Coronary artery (tissue), 2 donors: ENCODE measurements at regions not wholly inside any gene's neighbourhood (a gene's known extent, or its start where the extent isn't known, plus 50 kb on each side); places are given as distances from the start of the nearest gene placed in this dataset.
"Not testable (repeated sequence)": the region's sequence is repeated elsewhere in the genome, so short reads cannot be mapped to it uniquely, and the experiment has no call there.

Experiments
- DNase-seq: peaks from one replicate; pipeline ENCODE4 v3.0.0-alpha.2; 2017; ENCODE audit warnings: low spot score
- H3K27ac ChIP-seq, 2 donors: fragments of 200-600 bp; sonication (generic); one replicate each; pipeline ENCODE4 v1.5.1; 2016 to 2019
- H3K4me3 ChIP-seq: fragments of 200-600 bp; sonication (generic); 2 replicates; pipeline ENCODE4 v1.5.1; 2016; ENCODE audit warnings: mild to moderate bottlenecking, moderate library complexity
- CTCF ChIP-seq: fragments of 200-600 bp; sonication (generic); IDR thresholded peaks from one replicate; pipeline ENCODE4 v1.5.1; 2019; ENCODE audit warnings: antibody characterized with exemption

- no peak overlapping the region for H3K4me3 ChIP-seq
- no peak overlapping the region for H3K27ac ChIP-seq
- no peak for DNase-seq
- no peak for TF ChIP-seq CTCF
These were observed 294.8 kb downstream of the TSHZ3 start for GRCh38 chr19:31054430-31054829.

GRCh38 chr19:31049431-31049830 is 299.8 kb downstream of the TSHZ3 start:
- TF ChIP-seq CTCF = no peak
- Histone ChIP-seq H3K27ac (no peak overlapping the region), H3K4me3 (no peak overlapping the region)
- no peak for DNase-seq

- Histone ChIP-seq H3K27ac (no peak overlapping the region), H3K4me3 (no peak overlapping the region)
- no peak for TF ChIP-seq CTCF
- DNase-seq = no peak
These were observed 303.2 kb downstream of the TSHZ3 start for GRCh38 chr19:31046024-31046423.

GRCh38 chr19:31041461-31041860 is 307.8 kb downstream of the TSHZ3 start:
- no peak for DNase-seq
- TF ChIP-seq CTCF = no peak
- H3K27ac ChIP-seq = no peak overlapping the region
- H3K4me3 ChIP-seq = no peak overlapping the region

- no peak overlapping the region for H3K4me3 ChIP-seq
- DNase-seq = no peak
- H3K27ac ChIP-seq = no peak overlapping the region
- no peak for TF ChIP-seq CTCF
These were observed 310.1 kb downstream of the TSHZ3 start for GRCh38 chr19:31039151-31039550.

GRCh38 chr19:31037286-31037980 is 311.8 kb downstream of the TSHZ3 start:
- no peak for DNase-seq
- H3K27ac ChIP-seq = no peak overlapping the region
- no peak overlapping the region for H3K4me3 ChIP-seq
- no peak for TF ChIP-seq CTCF

- not testable (repeated sequence) for DNase-seq, H3K4me3 ChIP-seq, H3K27ac ChIP-seq
These were observed 317.8 kb downstream of the TSHZ3 start for GRCh38 chr19:31031455-31031854.

- Histone ChIP-seq H3K4me3 (no peak overlapping the region), H3K27ac (no peak overlapping the region)
- no peak for TF ChIP-seq CTCF
- no peak for DNase-seq
These were observed 326.2 kb downstream of the TSHZ3 start for GRCh38 chr19:31023038-31023437.
